Stimulated activated CD4-positive, alpha-beta T cell treated with anti-CD3 and anti-CD28 coated beads, Interleukin-1b, Interleukin-23, amount 100 ng/mL, for 4 hours (primary cell): ENCODE measurements at regions not wholly inside any gene's neighbourhood (a gene's known extent, or its start where the extent isn't known, plus 50 kb on each side); places are given as distances from the start of the nearest gene placed in this dataset.

Experiments
- DNase-seq, 2 donors: peaks; one replicate each; pipeline ENCODE4 v3.0.0-alpha.2; 2020; ENCODE audit warnings: low read depth in 2 of 2

- no peak for DNase-seq
These were observed 254.5 kb upstream of the ANKRD55 start for GRCh38 chr5:56487528-56488115.

GRCh38 chr5:56482363-56482762 lies 249.2 kb upstream of the ANKRD55 start:
- no peak for DNase-seq

DNA sequence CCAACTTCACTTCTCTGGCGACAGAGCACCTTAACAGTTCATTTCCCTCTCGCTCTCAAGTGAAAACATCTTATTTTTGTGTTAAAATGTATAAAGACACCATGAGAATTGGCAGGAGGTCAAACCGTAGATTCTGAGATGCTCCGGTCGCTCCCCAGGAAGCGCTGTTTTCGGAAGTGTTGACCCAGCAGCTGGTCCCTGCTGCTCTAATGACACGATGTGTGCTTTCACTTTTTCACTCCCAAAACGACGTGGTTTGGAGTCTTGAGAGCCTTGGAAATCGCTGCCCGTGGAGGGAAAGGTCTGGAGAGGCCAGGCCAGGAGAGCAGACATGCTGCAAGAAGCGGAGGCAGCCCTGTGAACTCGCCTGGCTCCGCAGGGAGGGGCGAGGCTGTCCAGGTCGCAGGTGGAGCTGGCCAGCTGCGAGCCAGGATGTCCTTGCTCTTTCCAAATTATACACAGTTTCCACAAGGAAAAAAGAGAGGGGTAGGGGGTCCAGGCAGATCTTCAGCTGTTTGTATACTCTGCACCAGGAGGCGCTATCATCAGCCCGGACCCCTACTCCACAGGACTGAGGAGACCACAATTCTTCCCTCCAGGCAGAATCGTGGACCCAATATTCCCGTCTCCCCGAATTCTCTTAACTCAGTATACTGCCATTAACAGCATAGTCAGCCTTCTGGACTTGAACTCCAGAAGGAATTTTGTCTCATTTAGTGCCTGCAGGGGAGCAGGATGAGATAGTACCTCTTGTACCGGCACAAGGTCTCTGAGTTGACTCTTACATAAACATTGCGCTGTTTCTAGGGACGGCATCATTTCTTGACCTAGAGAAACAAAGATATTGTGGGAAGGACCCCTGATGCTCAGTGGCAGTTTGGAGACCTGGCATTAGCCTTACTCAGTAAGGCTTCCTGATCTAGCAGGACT lies 248.6 kb upstream of the ANKRD55 start:
- DNase-seq, result peak in 1 of 2 donors; percentile 9

GRCh38 chr5:56480705-56481427 lies 247.7 kb upstream of the ANKRD55 start:
- peak in 1 of 2 donors; percentile 18 for DNase-seq

DNA sequence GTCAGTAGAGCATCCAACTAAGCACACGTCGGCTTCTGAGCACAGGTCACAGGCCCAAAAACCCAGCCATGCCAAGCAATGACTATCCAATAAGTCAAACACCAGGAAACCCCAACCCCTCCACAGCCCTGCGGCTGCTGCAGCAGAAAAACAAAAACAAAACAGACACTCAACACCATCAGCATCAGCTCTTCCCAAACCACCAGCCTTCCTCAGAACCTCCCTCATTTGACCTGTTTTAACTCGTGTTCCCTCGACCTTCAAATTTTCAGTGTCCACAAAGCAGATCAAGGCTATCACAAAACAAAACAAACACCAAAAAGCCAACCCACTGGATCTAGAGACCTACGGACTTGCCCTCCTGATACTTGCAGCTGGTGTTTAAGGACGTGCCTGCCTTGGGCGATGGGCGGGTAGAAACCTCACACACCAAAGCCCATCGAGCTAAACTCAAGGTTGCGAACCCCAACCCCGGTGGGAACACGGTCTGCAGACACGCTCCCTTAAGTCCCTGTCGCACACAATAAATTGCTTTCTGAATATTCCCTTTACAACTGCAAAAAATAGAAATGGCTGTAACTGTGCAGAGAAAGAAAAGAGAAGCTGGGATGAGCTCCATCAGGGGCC lies 247.1 kb upstream of the ANKRD55 start:
- no peak for DNase-seq

GRCh38 chr5:56479696-56480077 lies 246.6 kb upstream of the ANKRD55 start:
- peak in 1 of 2 donors; percentile 6 for DNase-seq

DNA sequence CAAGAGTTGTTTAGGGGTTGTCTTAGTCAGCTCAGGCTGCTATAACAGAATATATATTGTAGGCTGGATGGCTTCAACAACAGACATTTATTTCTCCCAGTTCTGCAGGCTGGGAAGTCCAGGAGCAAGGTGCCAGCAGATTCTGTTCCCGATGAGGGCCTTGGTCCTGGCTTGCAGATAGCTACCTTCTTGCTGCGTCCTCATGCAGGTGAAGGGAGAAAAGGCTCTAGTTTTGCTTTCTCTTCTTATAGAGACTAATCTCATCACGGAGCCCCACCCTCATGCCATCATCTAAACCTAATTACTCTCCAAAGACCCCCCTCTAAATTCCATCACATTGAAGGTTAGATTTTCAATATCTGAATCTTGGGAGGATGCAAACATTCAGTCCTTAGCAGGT lies 246.0 kb upstream of the ANKRD55 start:
- DNase-seq, result no peak

DNA sequence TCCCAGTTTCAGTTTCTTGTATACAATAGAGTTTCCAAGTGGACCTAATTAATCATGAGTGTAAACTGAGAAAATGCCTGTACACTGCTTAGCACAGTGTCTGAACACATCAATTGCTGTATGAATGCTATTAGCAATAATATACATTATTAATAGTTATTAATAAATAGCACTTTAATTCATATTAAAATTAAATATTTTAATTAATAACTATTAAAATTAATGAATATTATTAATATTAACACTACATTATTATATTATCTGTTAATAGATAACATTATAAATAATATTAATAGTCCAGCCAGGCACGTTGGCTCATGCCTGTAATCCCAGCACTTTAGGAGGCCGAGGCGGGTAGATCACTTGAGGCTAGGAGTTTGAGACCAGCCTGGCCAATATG lies 244.9 kb upstream of the ANKRD55 start:
- DNase-seq, result no peak

DNA sequence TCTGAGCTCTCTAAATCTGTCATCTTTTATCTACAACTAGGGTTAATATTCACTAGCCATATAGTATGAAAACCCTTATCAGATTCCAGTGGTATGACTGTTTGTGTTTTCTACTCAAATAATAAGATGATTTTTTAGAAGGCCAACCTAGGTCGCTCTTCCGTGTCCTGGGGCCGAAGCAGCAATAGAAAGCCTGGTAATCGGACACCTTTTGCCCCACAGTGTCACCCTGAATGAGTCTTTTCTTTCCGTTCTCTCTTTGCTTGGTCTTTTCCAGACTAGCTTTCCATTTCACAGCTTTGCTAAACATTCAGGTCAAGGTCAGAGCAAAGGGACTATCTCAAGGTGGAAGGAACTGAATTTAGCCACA lies 243.3 kb upstream of the ANKRD55 start:
- DNase-seq, result no peak

- DNase-seq, result no peak
These were observed 242.8 kb upstream of the ANKRD55 start for GRCh38 chr5:56475689-56476486.

- DNase-seq, result no peak
These were observed 238.6 kb upstream of the ANKRD55 start for GRCh38 chr5:56471707-56472106.

- DNase-seq, result no peak
These were observed 236.9 kb upstream of the ANKRD55 start for GRCh38 chr5:56470007-56470406.

DNA sequence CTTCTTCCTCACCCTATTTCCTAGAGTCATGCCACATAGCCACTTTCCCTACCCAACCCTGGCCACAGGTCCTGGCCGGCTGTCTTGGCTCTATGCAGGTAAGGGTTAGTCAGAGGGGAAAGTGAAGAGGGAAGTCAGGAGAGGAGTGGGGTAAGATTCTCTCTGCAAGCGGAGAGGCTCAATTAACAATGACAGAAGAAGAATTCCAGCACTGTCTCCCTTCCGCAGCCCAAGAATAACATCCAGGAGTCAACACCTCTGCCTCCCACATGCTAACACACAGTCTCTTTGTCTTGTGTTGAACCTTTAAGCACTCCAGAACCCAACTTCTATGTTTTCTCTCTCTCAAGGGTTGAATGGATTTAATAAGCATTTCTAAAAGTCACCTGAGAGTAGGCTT lies 235.1 kb upstream of the ANKRD55 start:
- no peak for DNase-seq

DNA sequence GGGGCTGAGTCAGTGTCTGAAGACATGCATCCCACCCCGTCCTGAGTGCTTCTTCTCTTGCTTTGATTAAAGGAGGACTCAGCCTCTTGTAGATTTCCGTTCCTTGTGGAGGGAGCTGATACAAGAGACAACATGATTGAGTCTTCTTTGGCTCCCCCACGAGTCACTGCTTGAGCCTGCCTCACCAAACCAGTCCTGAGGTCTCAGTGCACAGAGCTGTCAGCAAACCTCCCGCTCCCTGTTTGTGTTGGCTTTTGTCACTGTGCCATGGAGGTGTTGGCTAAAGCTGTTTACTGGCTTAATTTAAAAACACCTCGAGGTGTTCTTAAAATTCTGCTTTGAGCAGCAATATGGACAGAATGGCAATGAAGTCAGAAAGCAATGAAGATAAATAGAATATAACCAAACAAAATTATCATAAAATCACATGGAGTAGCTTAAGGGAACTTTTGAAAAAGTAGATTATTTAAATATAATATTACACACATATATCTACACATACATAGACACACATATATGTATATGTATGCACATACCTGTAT lies 234.1 kb upstream of the ANKRD55 start:
- DNase-seq, result no peak

GRCh38 chr5:56466136-56466816 lies 233.1 kb upstream of the ANKRD55 start:
- no peak for DNase-seq

GRCh38 chr5:56465769-56466135 lies 232.6 kb upstream of the ANKRD55 start:
- no peak for DNase-seq

GRCh38 chr5:56464935-56465768 lies 232.0 kb upstream of the ANKRD55 start:
- no peak for DNase-seq

- DNase-seq, result no peak
These were observed 230.9 kb upstream of the ANKRD55 start for GRCh38 chr5:56463944-56464571.

GRCh38 chr5:56461584-56461983 lies 228.5 kb upstream of the ANKRD55 start:
- DNase-seq, result no peak
